Stomach (tissue), 8 donors: ENCODE measurements at regions not wholly inside any gene's neighbourhood (a gene's known extent, or its start where the extent isn't known, plus 50 kb on each side); places are given as distances from the start of the nearest gene placed in this dataset.

Source experiments
- DNase-seq, 2 donors: peaks; one replicate each; pipeline versions ENCODE4 v3.0.0 to v3.0.0-alpha.2; 2013 to 2019
- H3K27ac ChIP-seq, 5 donors: fragments of 200-600 bp in 4 of 5; sonication (generic) in 4 of 5; one replicate each; pipeline ENCODE4 v1.5.1; 2013 to 2019; ENCODE audit warnings: mild to moderate bottlenecking in 1 of 5, moderate library complexity in 1 of 5
- H3K27me3 ChIP-seq, 3 donors: fragments of 200-600 bp; sonication (generic); one replicate each; pipeline ENCODE4 v1.5.1; 2017 to 2019; ENCODE audit warnings: mixed run types in 1 of 3
- H3K36me3 ChIP-seq, 4 donors: fragments of 200-600 bp; sonication (generic); 1 replicate in 3 of 4; 2 replicates in 1 of 4; pipeline ENCODE4 v1.5.1; 2016 to 2019
- H3K4me1 ChIP-seq, 4 donors: fragments of 200-600 bp; sonication (generic); one replicate each; pipeline ENCODE4 v1.5.1; 2016 to 2019
- H3K4me3 ChIP-seq, 4 donors: fragments of 200-600 bp; sonication (generic) in 3 of 4; one replicate each; pipeline ENCODE4 v1.5.1; 2016 to 2019; ENCODE audit warnings: mild to moderate bottlenecking in 1 of 4
- H3K9me3 ChIP-seq, 4 donors: fragments of 200-600 bp; sonication (generic); one replicate each; pipeline ENCODE4 v1.5.1; 2016 to 2019
- CTCF ChIP-seq, 7 experiments: fragments of 450-650 bp in 4 of 7; fragments of 200-600 bp in 3 of 7; sonication (generic) in 3 of 7; IDR thresholded peaks; one replicate each; pipeline ENCODE4 v1.5.1; 2016 to 2019; ENCODE audit warnings: antibody characterized with exemption in 7 of 7, control low read depth in 2 of 7, mild to moderate bottlenecking in 1 of 7
- EP300 ChIP-seq: sonication (generic); formaldehyde crosslinking; IDR thresholded peaks from one replicate; pipeline ENCODE4 v1.6.1; 2017; ENCODE audit warnings: antibody characterized with exemption
- POLR2A ChIP-seq, 4 donors: fragments of 450-650 bp; IDR thresholded peaks; one replicate each; pipeline ENCODE4 v1.6.1; 2016; ENCODE audit warnings: antibody characterized with exemption in 4 of 4, control low read depth in 2 of 4, mild to moderate bottlenecking in 1 of 4, moderate library complexity in 1 of 4
- POLR2AphosphoS5 ChIP-seq, 3 donors: sonication (generic); formaldehyde crosslinking; IDR thresholded peaks; one replicate each; pipeline ENCODE4 v1.6.1; 2016; ENCODE audit warnings: antibody characterized with exemption in 3 of 3
- WGBS, 5 donors: extraction: QIAGEN DNeasy Blood & Tissue Kit in 3 of 5; methylation state at CpG; one replicate each; pipeline versions ENCODE4 v1.1.5 to v1.1.7; 2013 to 2018; 5-methylcytosine and 5-hydroxymethylcytosine counted together
- intact Hi-C: fragments of 100-400 bp; cut with DNase I; formaldehyde crosslinking; loops from one replicate; pipeline ENCODE4 v1.15.1; 2023; ENCODE audit warnings: low total_unique reads
- donor health status: healthy with polysubstance abuse.
- donor health status: Bipolar disorder and iron deficiency.
- donor health status: healthy.

- no peak for DNase-seq
- Histone ChIP-seq H3K36me3 (no peaks in the 10 kb centered on the region), H3K27ac (no peak overlapping the region), H3K9me3 (no peaks in the 10 kb centered on the region), H3K27me3 (no peaks in the 10 kb centered on the region), H3K4me1 (peaks cover 0 to 8% (median 4%) of the 10 kb centered on the region in 4 donors), H3K4me3 (no peak overlapping the region)
- TF ChIP-seq POLR2A (IDR thresholded peaks at IDR 0.05): no peak
- WGBS, 5 donors: 81 to 100% (median 92%) methylated on average over 3 to 4 of the region's 4 CpGs
- intact Hi-C loops: no loop called here
Observed at GRCh38 chr2:134079373-134079772, 174.5 kb upstream of the MGAT5 start.

DNA sequence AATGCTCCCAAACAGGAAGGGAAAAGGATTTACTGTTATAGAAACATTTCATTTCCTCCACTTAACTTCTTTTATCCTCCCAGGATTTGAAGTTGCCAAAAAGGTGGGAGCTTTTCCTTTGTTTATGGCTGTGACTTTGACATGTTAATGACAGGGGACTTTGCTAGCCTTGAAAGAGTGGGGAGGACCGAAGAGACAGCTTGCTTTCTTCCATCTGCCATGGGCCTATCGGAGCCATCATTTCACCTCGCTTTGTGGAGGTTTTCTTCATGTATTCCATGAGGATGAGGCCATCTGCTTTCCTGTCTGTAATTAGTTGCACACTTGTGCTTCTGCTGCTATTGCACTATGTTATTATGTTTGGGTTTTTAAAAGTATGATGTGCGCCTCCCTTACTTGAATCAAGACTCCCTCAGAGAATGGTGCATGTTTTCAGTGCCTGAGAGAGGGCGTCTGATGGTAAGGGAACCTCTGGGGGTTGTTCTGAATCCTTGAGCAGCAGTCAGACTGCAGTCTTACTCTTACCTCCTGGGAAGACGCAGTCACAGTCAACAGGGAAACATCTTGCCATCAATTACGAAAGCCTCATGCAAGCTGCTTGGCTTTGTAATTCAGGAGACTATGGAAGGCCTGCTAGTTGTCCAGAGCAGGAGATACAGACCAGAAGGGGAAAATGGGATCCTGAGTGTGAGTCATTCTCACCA is 173.3 kb upstream of the MGAT5 start:
- H3K27ac ChIP-seq: no peak overlapping the region
- 80 to 90% (median 88%) methylated on average over 7 of the region's 7 CpGs for WGBS, 5 donors
- no peaks in the 10 kb centered on the region for H3K36me3 ChIP-seq

GRCh38 chr2:134081238-134081938 is 172.5 kb upstream of the MGAT5 start:
- Histone ChIP-seq H3K4me1 (peaks cover 0 to 8% (median 4%) of the 10 kb centered on the region in 4 donors), H3K27ac (no peak overlapping the region), H3K4me3 (no peak overlapping the region), H3K27me3 (no peaks in the 10 kb centered on the region), H3K9me3 (no peaks in the 10 kb centered on the region), H3K36me3 (no peaks in the 10 kb centered on the region)
- intact Hi-C loops: no loop called here
- WGBS, 5 donors: 72 to 85% (median 75%) methylated on average over 8 of the region's 8 CpGs
- no peak for TF ChIP-seq CTCF (IDR thresholded peaks at IDR 0.05)
- TF ChIP-seq POLR2AphosphoS5 (IDR thresholded peaks at IDR 0.05): no peak
- TF ChIP-seq POLR2A (IDR thresholded peaks at IDR 0.05): no peak
- no peak for TF ChIP-seq EP300
- DNase-seq: no peak

More for the DNA sequence above, 173.3 kb upstream of the MGAT5 start:
- H3K9me3 ChIP-seq: no peaks in the 10 kb centered on the region
- peaks cover 0 to 8% (median 4%) of the 10 kb centered on the region in 4 donors for H3K4me1 ChIP-seq
- no peak for TF ChIP-seq POLR2A (IDR thresholded peaks at IDR 0.05)
- no peak for TF ChIP-seq POLR2AphosphoS5 (IDR thresholded peaks at IDR 0.05)
- no peak for TF ChIP-seq CTCF (IDR thresholded peaks at IDR 0.05)
- no peak for TF ChIP-seq EP300
- no peaks in the 10 kb centered on the region for H3K27me3 ChIP-seq
- no peak for DNase-seq
- intact Hi-C loops: no loop called here
- H3K4me3 ChIP-seq: no peak overlapping the region

GRCh38 chr2:134083548-134083947 is 170.3 kb upstream of the MGAT5 start:
- Histone ChIP-seq H3K36me3 (no peaks in the 10 kb centered on the region), H3K4me3 (no peak overlapping the region), H3K27me3 (no peaks in the 10 kb centered on the region), H3K4me1 (peaks cover 0 to 17% (median 2%) of the 10 kb centered on the region in 4 donors), H3K9me3 (no peaks in the 10 kb centered on the region), H3K27ac (no peak overlapping the region)
- intact Hi-C loops: no loop called here
- 49 to 74% (median 65%) methylated on average over 5 of the region's 5 CpGs for WGBS, 5 donors
- TF ChIP-seq POLR2AphosphoS5 (IDR thresholded peaks at IDR 0.05) (no peak), POLR2A (IDR thresholded peaks at IDR 0.05) (no peak), EP300 (no peak), CTCF (IDR thresholded peaks at IDR 0.05) (no peak)
- DNase-seq: no peak
